Fibroblast of skin of back (primary cell): ENCODE measurements at regions not wholly inside any gene's neighbourhood (a gene's known extent, or its start where the extent isn't known, plus 50 kb on each side); places are given as distances from the start of the nearest gene placed in this dataset.
"Not testable (repeated sequence)": the region's sequence is repeated elsewhere in the genome, so short reads cannot be mapped to it uniquely, and the experiment has no call there.

Source experiments
- DNase-seq: peaks from one replicate; pipeline ENCODE4 v3.0.0-alpha.2; 2013

- not testable (repeated sequence) for DNase-seq
These were observed 758.3 kb upstream of the NXPH2 start for GRCh38 chr2:139538332-139539020.

- DNase-seq: no peak
These were observed 748.9 kb upstream of the NXPH2 start for GRCh38 chr2:139529080-139529479.

GRCh38 chr2:139526781-139527180 is 746.6 kb upstream of the NXPH2 start:
- no peak for DNase-seq

- no peak for DNase-seq
These were observed 738.1 kb upstream of the NXPH2 start for GRCh38 chr2:139518321-139518720.

- no peak for DNase-seq
These were observed 734.8 kb upstream of the NXPH2 start for GRCh38 chr2:139514951-139515350.

- DNase-seq: no peak
These were observed 715.7 kb upstream of the NXPH2 start for GRCh38 chr2:139495851-139496250.

- no peak for DNase-seq
These were observed 712.0 kb upstream of the NXPH2 start for GRCh38 chr2:139492131-139492680.

GRCh38 chr2:139480161-139480650 is 700.0 kb upstream of the NXPH2 start:
- no peak for DNase-seq

- DNase-seq: no peak
These were observed 698.1 kb upstream of the NXPH2 start for GRCh38 chr2:139478165-139478914.

GRCh38 chr2:139477618-139478017 is 697.4 kb upstream of the NXPH2 start:
- DNase-seq: no peak

GRCh38 chr2:139469985-139470384 is 689.8 kb upstream of the NXPH2 start:
- DNase-seq: no peak

- no peak for DNase-seq
These were observed 685.6 kb upstream of the NXPH2 start for GRCh38 chr2:139465789-139466188.

GRCh38 chr2:139457873-139458272 is 677.7 kb upstream of the NXPH2 start:
- DNase-seq: no peak

GRCh38 chr2:139454251-139454650 is 674.1 kb upstream of the NXPH2 start:
- DNase-seq: no peak

GRCh38 chr2:139439100-139439499 is 658.9 kb upstream of the NXPH2 start:
- no peak for DNase-seq

- no peak for DNase-seq
These were observed 658.3 kb upstream of the NXPH2 start for GRCh38 chr2:139438478-139438877.

- no peak for DNase-seq
These were observed 647.0 kb upstream of the NXPH2 start for GRCh38 chr2:139427164-139427563.

- no peak for DNase-seq
These were observed 643.9 kb upstream of the NXPH2 start for GRCh38 chr2:139424101-139424500.

GRCh38 chr2:139411236-139411635 is 631.0 kb upstream of the NXPH2 start:
- no peak for DNase-seq

GRCh38 chr2:139410833-139411174 is 630.6 kb upstream of the NXPH2 start:
- not testable (repeated sequence) for DNase-seq

- DNase-seq: not testable (repeated sequence)
These were observed 630.1 kb upstream of the NXPH2 start for GRCh38 chr2:139410147-139410832.

GRCh38 chr2:139409212-139409611 is 629.0 kb upstream of the NXPH2 start:
- no peak for DNase-seq

GRCh38 chr2:139403948-139404347 is 623.8 kb upstream of the NXPH2 start:
- DNase-seq: no peak
